Fibroblast of skin of left biceps (primary cell): ENCODE measurements at regions not wholly inside any gene's neighbourhood (a gene's known extent, or its start where the extent isn't known, plus 50 kb on each side); places are given as distances from the start of the nearest gene placed in this dataset.
"Not testable (repeated sequence)": the region's sequence is repeated elsewhere in the genome, so short reads cannot be mapped to it uniquely, and the experiment has no call there.

Experiments
- DNase-seq, 2 experiments: peaks; one replicate each; pipeline ENCODE4 v3.0.0-alpha.2; 2013; ENCODE audit warnings: low read depth in 2 of 2

GRCh38 chr6:144613859-144614258, 328.7 kb downstream of the UTRN start:
- no peak for DNase-seq

- DNase-seq = no peak
These were observed 330.7 kb downstream of the UTRN start for GRCh38 chr6:144615870-144616269.

- peak; percentile 36 to 52 for DNase-seq
These were observed 332.1 kb downstream of the UTRN start for GRCh38 chr6:144617191-144617590.

- no peak for DNase-seq
These were observed 332.6 kb downstream of the UTRN start for GRCh38 chr6:144617708-144618107.

GRCh38 chr6:144619966-144620365, 334.8 kb downstream of the UTRN start:
- DNase-seq = no peak

- no peak for DNase-seq
These were observed 336.2 kb downstream of the UTRN start for GRCh38 chr6:144621332-144621731.

GRCh38 chr6:144624246-144624645, 339.1 kb downstream of the UTRN start:
- no peak for DNase-seq

GRCh38 chr6:144624716-144625115, 339.6 kb downstream of the UTRN start:
- DNase-seq = no peak

- DNase-seq = no peak
These were observed 345.7 kb downstream of the UTRN start for GRCh38 chr6:144630857-144631256.

- DNase-seq = no peak
These were observed 347.1 kb downstream of the UTRN start for GRCh38 chr6:144632266-144632665.

GRCh38 chr6:144633886-144634285, 348.8 kb downstream of the UTRN start:
- DNase-seq = no peak

- no peak for DNase-seq
These were observed 349.2 kb downstream of the UTRN start for GRCh38 chr6:144634371-144634770.

- DNase-seq = no peak
These were observed 349.9 kb downstream of the UTRN start for GRCh38 chr6:144635051-144635450.

- not testable (repeated sequence) for DNase-seq
These were observed 350.9 kb downstream of the UTRN start for GRCh38 chr6:144636025-144636424.

- DNase-seq = no peak
These were observed 352.4 kb downstream of the UTRN start for GRCh38 chr6:144637541-144637940.

- DNase-seq = no peak
These were observed 354.5 kb downstream of the UTRN start for GRCh38 chr6:144639654-144640053.

GRCh38 chr6:144641286-144641685, 356.2 kb downstream of the UTRN start:
- no peak for DNase-seq

- DNase-seq = no peak
These were observed 359.6 kb downstream of the UTRN start for GRCh38 chr6:144644776-144645175.

- no peak for DNase-seq
These were observed 361.2 kb downstream of the UTRN start for GRCh38 chr6:144646093-144647056.

- no peak for DNase-seq
These were observed 362.4 kb downstream of the UTRN start for GRCh38 chr6:144647406-144647964.

- no peak for DNase-seq
These were observed 363.0 kb downstream of the UTRN start for GRCh38 chr6:144647971-144648651.

- no peak for DNase-seq
These were observed 363.9 kb downstream of the UTRN start for GRCh38 chr6:144649085-144649484.

- no peak for DNase-seq
These were observed 366.1 kb downstream of the UTRN start for GRCh38 chr6:144651234-144651633.
